NCI-H2196 (cell line): ENCODE measurements at regions not wholly inside any gene's neighbourhood (a gene's known extent, or its start where the extent isn't known, plus 50 kb on each side); places are given as distances from the start of the nearest gene placed in this dataset.

Source experiments
- DNase-seq: peaks from one replicate; lab custom pipeline; 2025; ENCODE audit not compliant: unreplicated experiment; lab: John Stamatoyannopoulos, UW

- DNase-seq: no peak
Observed at GRCh38 chr18:77896586-77897252, 647.1 kb downstream of the GALR1 start.

GRCh38 chr18:77897606-77898005 lies 648.0 kb downstream of the GALR1 start:
- no peak for DNase-seq

DNA sequence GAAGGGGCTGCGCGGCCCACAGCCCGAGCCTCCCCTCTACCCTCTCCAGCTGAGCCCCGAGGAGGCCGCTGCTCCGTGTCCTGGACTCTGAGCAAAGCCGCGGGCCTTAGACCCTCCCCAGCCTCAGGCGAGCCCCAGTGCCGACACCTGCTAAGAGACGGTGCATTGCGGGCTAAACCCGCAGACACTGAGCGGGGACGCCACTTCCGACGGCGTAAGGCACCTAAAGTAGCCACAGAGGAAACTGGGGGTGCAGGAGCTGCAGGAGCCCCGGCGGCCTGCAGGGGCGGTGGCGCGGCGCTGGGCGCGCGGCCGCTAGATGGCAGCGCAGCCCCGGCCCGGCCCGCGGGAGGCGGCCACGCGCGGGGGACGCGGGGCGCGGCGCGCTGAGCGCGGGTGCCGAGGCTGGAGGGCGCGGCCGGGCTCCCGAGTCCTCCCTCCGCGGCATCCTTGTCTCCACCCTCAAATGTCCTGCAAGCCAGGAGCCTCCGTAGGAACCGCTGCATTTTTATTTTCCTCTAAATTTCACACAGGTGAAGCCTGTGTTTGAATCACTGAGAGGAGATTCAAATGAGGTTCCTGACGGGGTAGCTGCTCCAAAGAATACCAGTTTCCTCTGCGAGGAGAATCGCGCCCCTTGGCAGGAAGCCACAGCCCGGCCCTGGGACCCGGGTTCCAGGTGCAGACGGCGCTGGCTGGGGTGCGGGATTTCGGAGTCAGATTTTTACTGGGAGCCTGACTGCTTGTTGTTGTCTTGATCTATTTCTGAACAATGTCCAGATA lies 650.5 kb downstream of the GALR1 start:
- peak; percentile 70 for DNase-seq

DNA sequence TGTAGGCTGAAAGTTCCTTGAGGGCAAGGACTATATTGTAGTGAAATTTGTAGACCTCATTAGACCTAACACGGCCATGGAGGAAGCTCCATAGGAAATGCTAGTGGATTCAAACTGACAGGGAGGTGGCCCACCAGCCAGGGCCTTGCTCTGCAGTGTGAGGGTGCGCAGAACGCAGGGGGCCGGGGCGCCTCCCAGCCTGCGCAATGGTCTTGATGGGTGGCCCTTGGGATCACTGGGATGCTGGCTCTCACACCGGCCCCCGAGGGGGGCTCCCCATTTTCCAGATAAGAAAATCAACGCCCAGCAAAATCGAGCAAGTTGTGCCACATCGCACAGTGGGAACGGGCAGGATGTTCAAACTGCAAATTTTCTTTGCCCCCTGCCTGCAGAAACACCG lies 655.4 kb downstream of the GALR1 start:
- no peak for DNase-seq

DNA sequence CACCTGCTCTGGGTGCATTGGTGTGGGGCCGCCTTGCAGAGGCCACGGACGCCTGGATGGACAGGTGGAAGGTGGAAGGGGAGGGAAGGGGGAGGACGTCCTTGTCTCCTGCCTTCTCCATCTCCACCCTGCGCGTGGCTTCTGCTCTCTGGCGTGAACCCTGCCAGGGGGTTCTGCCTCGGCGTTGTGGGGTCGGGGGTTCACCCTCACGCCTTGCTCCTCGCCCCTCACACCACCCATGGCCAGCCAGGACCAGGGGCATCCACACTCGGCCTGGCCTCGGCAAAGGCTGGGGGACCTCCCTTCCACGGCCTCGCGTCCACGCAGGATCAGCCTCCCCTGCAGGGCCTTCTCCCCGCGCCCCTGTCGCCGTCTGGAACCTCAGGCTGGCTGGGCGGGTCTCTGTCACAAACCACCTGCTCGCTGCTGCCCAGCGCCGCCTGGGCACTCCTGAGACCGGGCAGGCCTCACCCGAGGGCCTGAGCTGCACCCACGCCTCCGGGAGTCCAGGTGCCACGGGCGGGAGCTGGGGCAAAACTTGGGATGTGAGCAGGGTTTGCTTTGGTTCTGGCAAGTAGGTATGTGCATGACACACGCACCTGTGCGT lies 655.9 kb downstream of the GALR1 start:
- DNase-seq: no peak

DNA sequence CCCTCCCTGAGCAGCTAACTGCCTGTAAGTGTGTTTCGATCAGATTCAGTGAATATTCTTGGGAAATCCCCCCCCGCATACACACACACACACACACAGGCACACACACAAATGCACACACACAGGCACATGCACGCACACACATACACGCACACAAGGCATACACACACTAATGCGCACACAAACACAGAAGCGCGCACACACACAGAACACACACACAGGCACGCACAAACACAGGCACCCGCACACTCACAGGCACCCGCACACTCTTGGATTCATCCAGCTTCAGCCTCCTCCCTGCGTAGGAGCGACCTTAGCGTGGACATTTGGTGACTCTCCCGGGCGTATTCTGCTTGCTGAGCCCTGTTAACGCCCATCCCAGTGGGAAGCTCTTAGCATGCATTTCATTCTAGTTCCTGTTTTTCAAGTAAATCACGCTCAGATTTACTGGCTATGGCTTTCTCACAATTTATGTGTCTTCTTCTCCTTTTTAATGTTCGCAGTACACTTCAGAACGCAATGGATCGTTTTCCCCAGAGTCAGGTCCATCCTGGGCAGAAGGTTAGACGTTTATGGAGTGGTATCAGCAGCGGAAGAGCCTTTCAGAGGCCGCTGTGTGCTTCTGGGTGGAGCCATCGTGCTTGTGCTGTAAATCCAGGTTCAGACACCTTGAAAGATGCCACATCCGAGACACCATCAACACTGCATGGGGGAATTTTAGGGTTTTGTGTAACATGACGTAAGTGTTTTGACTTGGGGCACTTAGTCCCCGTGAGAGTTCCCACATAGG lies 656.6 kb downstream of the GALR1 start:
- no peak for DNase-seq

GRCh38 chr18:77910347-77910746 lies 660.7 kb downstream of the GALR1 start:
- no peak for DNase-seq

DNA sequence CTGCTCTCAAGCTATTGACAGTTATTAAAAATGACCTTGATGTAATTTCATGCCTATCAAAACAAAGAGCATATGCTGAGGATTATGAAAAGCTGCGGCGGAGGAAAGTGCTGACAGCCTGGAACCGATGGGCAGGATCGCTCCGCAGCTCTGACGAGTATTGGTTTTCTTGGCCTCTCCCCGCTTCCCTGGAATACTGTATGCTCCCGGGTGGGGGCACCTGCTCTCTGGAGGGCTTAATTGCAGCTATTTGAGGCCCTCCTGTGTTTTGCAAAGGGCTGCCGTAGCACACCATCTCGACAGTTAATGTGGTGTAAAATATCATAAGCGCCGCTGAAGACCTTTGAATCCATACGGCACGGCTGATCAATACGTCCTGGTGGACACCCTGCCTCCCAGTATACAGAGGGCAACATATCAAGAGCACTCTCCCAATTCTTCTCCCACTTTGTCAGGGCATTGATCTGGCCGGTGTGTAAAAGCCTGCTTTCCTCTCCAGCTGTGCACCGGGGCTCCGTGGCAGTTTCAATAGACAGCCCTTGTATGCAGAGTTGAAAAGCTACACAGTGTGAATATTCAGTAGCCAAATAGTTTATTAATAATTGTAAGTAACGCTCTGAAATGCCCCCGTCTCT lies 662.4 kb downstream of the GALR1 start:
- no peak for DNase-seq

DNA sequence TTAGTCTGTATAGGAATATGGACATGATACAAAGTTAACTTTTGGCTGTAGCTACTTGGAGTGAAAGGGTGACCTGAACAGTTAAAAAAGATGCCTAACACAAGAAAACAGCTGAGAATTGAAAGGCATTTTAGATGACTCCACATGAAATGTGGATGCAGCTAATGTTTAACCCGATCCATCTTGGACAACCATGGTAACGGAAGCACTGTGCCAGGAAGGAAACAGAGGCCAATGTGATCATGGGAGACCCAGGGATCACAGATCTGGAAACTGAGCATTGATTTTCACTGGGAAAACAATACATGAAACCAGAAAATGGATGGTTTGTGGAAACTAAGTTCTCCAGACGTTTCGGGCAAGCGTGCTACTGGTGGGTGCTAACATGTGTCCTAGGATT lies 669.1 kb downstream of the GALR1 start:
- DNase-seq: no peak

- no peak for DNase-seq
Observed at GRCh38 chr18:77919923-77920322, 670.3 kb downstream of the GALR1 start.

DNA sequence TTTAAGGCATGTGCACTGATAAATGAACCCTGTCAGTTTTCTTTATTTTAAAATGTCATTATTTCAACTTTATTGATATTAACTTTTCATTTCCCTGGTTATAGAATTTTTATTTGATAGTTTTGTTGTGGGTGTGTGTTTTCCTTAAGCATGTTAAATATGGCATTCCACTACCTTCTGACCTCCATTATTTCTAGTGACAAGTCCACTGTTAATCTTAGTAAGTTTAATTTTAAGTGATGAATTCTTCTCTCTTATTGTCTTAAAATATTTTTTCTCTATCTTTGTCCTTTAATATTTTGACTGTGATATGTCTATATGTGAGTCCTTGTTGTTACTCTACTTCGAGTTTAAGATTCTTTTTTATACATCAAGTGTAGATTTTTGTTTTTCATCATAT lies 685.7 kb downstream of the GALR1 start:
- no peak for DNase-seq

GRCh38 chr18:77940566-77940965 lies 690.9 kb downstream of the GALR1 start:
- DNase-seq: no peak

DNA sequence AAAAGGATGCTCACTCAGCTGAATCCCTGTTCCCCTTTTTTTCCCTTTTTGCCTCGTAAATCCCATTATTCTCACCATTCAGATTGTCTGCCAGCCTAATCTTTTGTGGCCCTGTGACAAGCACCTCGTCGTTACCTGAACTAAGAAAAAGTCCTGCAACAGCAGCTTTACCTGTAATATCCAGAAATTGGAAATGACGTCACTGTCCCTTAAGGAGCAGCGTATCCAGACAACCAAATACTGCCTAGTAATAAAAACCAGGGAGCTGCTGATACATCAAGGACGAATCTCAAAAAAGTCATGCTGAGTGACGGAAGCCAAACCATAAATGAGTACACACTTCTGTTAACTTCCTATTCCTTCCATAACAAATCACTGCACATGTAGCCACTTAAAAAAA lies 694.9 kb downstream of the GALR1 start:
- DNase-seq: no peak

GRCh38 chr18:77948567-77948966 lies 698.9 kb downstream of the GALR1 start:
- DNase-seq: no peak

DNA sequence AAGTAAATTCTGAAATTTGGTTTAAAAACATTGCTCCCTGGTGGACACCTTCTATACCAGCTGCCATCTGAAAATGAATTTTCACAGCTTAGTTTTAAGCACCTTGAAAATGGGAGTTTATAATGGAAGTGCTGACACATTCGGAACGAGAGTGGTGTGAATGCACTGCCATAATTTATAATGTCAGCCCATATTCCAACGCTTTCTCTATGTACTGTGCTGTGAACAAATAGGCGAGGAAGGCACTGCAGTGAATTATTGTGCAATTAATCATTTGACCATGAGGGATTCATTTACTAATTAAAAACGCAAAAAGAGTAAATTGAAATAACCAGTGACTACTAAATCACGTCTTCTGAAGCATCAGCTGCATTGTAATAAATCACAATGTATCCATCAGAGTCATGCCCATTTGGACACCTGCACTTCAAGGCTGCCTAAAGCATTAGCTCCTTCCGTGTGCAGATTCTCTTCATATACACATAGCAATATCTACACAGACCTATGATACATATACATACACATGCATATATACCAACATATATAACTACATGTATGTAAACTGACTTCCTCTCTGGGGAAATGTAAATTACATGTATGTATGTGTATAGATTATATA lies 699.8 kb downstream of the GALR1 start:
- no peak for DNase-seq

GRCh38 chr18:77959248-77959647 lies 709.6 kb downstream of the GALR1 start:
- DNase-seq: no peak

DNA sequence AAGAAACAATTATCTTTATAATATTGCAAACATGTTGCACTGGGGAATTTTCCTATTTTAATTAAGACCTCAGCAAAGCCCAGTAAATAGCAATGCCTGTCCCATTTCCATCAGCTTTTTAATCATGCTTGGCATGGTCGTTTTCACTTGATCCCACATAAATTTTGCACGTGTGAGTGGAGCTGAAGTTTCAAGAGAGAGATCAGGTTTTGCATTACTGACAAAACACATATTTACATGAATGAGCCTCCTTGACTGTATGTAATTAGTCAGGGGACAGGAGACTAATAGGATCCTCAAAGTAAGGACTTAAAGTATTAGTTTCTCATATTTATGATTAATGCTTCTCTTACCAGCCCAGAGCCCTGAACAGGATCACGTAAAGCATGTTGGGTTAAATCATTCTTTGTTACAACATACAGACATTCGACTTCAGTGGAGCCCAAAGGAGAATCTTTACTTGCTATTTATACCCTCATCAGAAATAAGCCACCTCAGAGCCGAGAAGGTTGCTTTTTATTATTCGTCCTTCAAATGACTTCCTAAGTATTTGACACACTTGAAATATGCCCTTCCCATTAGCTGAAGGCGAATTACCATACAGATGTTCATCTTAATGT lies 711.3 kb downstream of the GALR1 start:
- DNase-seq: no peak

- DNase-seq: no peak
Observed at GRCh38 chr18:77967071-77967470, 717.4 kb downstream of the GALR1 start.

- DNase-seq: no peak
Observed at GRCh38 chr18:77967791-77968190, 718.1 kb downstream of the GALR1 start.

GRCh38 chr18:77969972-77970371 lies 720.3 kb downstream of the GALR1 start:
- no peak for DNase-seq
